Testis (tissue), 2 donors: ENCODE measurements at regions not wholly inside any gene's neighbourhood (a gene's known extent, or its start where the extent isn't known, plus 50 kb on each side); places are given as distances from the start of the nearest gene placed in this dataset.

Experiments
- POLR2A ChIP-seq: fragments of 450-650 bp; IDR thresholded peaks from one replicate; pipeline ENCODE4 v1.6.1; 2017; ENCODE audit warnings: antibody characterized with exemption, mild to moderate bottlenecking, moderate library complexity
- TF ChIP-seq, protein P1 (sequence below), 3 experiments: fragments of 450-650 bp in 2 of 3; fragments of 200-600 bp in 1 of 3; sonication (generic) in 1 of 3; IDR thresholded peaks; one replicate each; pipeline ENCODE4 v1.5.1; 2016 to 2019; ENCODE audit warnings: antibody characterized with exemption in 3 of 3, mild to moderate bottlenecking in 2 of 3, moderate library complexity in 1 of 3

DNA sequence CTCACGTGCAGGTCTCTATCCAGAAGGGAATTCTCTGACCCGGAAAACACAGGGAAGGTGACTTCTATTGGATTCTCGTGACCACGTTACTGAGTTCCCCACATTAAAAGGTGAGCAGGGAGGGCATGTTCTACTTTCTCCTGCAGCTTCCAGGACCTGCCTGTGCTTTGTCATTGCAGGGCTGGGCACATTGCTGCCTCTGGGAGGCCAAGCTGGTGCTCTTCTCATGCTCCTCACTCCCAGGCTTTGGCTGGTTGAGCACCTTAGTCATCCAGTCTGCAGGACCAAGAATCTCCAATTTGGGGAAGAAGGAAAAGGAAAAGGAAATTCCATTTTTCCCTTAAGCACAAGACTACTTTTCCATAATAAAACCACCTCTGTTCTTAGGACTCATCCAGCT lies 86.5 kb upstream of the TMEM72 start:
- TF ChIP-seq, protein P1, sequence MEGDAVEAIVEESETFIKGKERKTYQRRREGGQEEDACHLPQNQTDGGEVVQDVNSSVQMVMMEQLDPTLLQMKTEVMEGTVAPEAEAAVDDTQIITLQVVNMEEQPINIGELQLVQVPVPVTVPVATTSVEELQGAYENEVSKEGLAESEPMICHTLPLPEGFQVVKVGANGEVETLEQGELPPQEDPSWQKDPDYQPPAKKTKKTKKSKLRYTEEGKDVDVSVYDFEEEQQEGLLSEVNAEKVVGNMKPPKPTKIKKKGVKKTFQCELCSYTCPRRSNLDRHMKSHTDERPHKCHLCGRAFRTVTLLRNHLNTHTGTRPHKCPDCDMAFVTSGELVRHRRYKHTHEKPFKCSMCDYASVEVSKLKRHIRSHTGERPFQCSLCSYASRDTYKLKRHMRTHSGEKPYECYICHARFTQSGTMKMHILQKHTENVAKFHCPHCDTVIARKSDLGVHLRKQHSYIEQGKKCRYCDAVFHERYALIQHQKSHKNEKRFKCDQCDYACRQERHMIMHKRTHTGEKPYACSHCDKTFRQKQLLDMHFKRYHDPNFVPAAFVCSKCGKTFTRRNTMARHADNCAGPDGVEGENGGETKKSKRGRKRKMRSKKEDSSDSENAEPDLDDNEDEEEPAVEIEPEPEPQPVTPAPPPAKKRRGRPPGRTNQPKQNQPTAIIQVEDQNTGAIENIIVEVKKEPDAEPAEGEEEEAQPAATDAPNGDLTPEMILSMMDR (IDR thresholded peaks at IDR 0.05): no peak
- TF ChIP-seq POLR2A: no peak
